ENCODE measurements at regions not wholly inside any gene's neighbourhood (a gene's known extent, or its start where the extent isn't known, plus 50 kb on each side); places are given as distances from the start of the nearest gene placed in this dataset.

DNA sequence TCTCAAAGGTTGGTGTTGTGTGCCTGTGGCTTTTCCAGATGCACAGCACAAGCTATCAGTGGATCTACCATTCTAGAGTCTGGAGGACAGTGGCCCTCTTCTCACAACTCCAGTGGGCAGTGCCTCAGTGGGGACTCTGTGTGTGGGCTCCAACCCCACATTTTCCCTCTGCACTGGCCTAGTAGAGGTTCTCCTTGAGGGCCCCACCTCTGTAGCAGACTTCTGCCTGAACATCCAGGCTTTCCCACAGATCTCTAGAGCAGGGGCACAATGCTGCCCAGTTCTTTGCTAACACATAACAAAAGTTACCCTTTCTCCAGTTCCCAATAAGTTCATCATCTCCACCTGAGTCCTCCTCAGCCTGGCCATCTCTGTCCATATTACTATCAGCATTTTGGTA, 102.1 kb upstream of the ANKRD55 start:
- DNase-seq (ENCODE audit: low spot score) = no peak
- TF ChIP-seq, protein P1, sequence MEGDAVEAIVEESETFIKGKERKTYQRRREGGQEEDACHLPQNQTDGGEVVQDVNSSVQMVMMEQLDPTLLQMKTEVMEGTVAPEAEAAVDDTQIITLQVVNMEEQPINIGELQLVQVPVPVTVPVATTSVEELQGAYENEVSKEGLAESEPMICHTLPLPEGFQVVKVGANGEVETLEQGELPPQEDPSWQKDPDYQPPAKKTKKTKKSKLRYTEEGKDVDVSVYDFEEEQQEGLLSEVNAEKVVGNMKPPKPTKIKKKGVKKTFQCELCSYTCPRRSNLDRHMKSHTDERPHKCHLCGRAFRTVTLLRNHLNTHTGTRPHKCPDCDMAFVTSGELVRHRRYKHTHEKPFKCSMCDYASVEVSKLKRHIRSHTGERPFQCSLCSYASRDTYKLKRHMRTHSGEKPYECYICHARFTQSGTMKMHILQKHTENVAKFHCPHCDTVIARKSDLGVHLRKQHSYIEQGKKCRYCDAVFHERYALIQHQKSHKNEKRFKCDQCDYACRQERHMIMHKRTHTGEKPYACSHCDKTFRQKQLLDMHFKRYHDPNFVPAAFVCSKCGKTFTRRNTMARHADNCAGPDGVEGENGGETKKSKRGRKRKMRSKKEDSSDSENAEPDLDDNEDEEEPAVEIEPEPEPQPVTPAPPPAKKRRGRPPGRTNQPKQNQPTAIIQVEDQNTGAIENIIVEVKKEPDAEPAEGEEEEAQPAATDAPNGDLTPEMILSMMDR (IDR thresholded peaks at IDR 0.05; ENCODE audit: extremely low read depth, missing control alignments) = no peak

DNA sequence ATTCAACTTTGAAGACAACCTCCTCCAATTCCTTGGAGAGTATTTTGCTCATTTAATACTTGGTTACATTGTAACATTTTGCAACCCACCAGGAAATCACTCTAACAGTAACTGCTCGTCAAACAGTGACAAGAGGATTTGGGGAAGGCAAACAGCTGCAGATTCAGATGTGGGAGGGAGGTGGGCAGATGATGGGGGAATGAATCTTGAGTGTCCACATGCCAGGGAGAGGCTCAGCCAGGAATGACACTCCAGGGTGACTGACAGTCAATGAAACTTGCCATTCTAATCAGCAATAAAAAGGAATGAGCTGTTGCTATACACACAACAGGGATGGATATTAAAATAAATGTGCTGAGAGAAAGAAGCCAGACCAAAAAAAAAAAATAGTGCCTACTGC, 97.7 kb upstream of the ANKRD55 start:
- TF ChIP-seq, protein P1 (IDR thresholded peaks at IDR 0.05; ENCODE audit: extremely low read depth, missing control alignments) = no peak

DNA sequence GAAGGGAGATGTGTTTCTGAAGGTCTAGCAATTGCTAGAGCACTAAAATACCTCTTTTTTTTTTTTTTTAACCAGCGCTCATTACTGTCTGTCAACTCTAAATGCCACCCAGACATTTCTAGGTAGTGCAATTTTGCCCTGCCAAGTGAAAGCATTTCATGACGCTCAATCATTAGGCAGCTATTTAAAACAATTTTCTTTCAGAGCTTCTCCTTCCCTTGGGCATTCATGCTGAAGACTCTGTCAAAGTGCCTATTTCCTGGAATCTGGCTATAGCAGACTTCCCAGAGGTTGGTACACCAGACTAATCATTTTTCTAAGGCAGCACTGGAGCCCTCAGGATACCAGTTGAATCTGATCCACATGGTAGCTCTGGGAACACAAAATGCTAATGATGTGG, 97.0 kb upstream of the ANKRD55 start:
- DNase-seq (ENCODE audit: low spot score) = no peak
- TF ChIP-seq, protein P1 (IDR thresholded peaks at IDR 0.05; ENCODE audit: extremely low read depth, missing control alignments) = no peak

More for the DNA sequence above, 97.7 kb upstream of the ANKRD55 start:
- no peak for DNase-seq (ENCODE audit: low spot score)

DNA sequence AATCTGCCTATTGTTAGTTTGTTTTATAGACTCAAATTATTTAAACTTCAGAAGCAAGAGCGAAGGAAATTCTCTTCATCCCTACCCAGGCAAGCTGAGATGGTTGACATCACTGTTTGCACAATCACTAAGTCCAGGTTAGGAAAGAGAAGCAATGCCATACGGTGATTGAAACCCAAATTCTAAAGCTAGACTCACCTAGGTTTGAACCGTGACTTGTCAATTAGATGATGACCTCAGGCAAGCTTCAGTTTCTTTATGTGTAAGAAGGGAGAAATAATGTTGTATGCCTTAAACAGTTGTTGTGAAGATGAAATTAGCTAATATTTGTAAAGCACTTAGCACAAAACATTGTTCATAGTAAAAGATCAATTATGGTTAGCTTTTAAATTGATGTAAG, 96.5 kb upstream of the ANKRD55 start:
- DNase-seq (ENCODE audit: low spot score) = peak; percentile 50
- TF ChIP-seq, protein P1 (IDR thresholded peaks at IDR 0.05; ENCODE audit: extremely low read depth, missing control alignments) = no peak

DNA sequence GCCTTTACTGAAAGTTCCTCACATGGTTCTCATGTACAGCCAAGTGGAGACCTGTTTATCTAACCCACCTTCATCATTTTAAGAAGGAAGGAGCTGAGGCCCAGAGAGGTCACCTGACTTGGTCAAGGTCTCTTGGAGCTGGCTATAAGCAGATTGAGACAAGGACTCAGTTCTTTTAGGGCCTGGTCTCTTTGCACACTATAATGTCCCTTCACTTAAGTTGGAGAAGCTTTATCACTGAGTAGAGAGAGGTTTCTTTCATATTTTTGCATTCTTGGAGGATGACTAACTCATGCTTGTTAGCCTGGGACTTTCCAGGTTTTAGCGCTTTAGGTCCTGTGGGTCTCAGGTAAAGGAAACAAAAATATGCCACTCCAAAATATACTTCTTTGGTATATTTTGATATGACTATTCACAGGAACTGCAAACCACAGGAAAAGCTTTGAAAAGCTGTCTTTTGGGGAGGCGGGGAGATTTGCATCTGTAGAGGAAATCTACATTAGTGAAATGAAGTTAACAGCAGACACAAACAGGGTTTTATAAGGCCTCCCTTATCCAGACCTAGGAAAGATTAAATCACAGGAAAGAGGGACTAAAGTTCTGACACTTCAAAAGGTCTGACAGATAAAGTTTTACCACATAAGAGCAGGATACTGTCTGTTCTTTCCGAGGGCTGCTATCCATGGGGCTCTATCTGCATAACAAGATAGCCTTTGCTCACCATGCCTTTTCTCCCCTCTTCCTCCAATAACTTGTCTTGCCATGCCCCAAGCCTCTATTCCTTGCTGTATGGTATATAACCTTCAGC, 95.8 kb upstream of the ANKRD55 start:
- TF ChIP-seq, protein P1 (IDR thresholded peaks at IDR 0.05; ENCODE audit: extremely low read depth, missing control alignments) = no peak
- peak; percentile 16 for DNase-seq (ENCODE audit: low spot score)

DNA sequence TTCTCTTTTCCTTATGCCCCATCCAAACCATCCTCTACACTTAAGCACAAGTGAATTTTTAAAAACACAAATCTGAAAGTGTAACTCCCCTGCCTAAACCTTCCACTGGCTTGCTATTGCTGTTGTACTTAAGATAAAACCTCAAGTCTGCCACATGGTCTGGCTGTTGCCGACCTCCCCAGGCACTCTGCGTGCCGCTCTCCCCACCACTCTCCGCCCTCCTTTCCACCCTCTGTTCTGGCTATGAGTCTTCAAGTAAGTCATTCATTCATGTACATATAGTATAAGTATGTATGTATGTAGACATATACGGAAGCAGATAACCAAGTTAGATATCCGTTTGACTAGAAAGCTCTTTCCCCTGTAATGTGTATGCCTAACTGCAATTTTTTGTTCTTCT, 94.7 kb upstream of the ANKRD55 start:
- TF ChIP-seq, protein P1 (IDR thresholded peaks at IDR 0.05; ENCODE audit: extremely low read depth, missing control alignments) = no peak
- no peak for DNase-seq (ENCODE audit: low spot score)

DNA sequence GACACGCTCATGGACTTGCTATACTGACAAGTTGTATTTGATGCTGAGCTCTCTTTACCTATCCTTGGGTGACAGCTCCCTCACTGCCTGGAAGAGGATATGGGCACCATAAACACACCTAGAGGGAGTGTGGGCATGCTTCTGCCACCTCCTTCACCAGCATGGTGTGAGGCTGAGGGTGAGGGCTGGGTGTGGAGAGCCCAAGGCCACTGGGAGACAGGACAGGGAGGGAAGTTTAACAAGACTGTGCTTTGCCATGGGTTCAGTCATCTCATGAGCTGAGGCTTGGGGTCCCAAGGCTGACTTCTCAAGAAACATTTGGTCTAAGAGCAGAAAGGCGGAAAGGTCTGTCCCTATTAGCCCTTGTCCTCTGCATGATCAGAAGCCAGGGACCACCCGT, 93.6 kb upstream of the ANKRD55 start:
- TF ChIP-seq, protein P1 (IDR thresholded peaks at IDR 0.05; ENCODE audit: extremely low read depth, missing control alignments) = no peak

More for the DNA sequence above, 93.6 kb upstream of the ANKRD55 start:
- no peak for DNase-seq (ENCODE audit: low spot score)

All from GM20000 (cell line).